Lower leg skin (tissue), 3 donors: ENCODE measurements at regions not wholly inside any gene's neighbourhood (a gene's known extent, or its start where the extent isn't known, plus 50 kb on each side); places are given as distances from the start of the nearest gene placed in this dataset.

Experiments
- CTCF ChIP-seq, 3 donors: fragments of 450-650 bp; IDR thresholded peaks; one replicate each; pipeline ENCODE4 v1.5.1; 2016; ENCODE audit warnings: antibody characterized with exemption in 3 of 3, mild to moderate bottlenecking in 3 of 3, moderate library complexity in 2 of 3
- POLR2A ChIP-seq, 2 donors: fragments of 450-650 bp; IDR thresholded peaks; one replicate each; pipeline ENCODE4 v1.6.1; 2016 to 2017; ENCODE audit warnings: antibody characterized with exemption in 2 of 2, mild to moderate bottlenecking in 1 of 2, moderate library complexity in 1 of 2

- no peak for TF ChIP-seq CTCF (IDR thresholded peaks at IDR 0.05)
- TF ChIP-seq POLR2A (IDR thresholded peaks at IDR 0.05), result no peak
These were observed 545.3 kb downstream of the TSN start for GRCh38 chr2:122300758-122301157.
